Heart right ventricle (tissue), 16 donors: ENCODE measurements at regions not wholly inside any gene's neighbourhood (a gene's known extent, or its start where the extent isn't known, plus 50 kb on each side); places are given as distances from the start of the nearest gene placed in this dataset.
A peak's percentile ranks its signal among the peaks of the same experiment; 100 is the strongest.

Source experiments
- ATAC-seq, 8 donors: fragments of 200-7000 bp; cut with Tn5 transposase; one replicate each; pipeline ENCODE4 v1.9.1; 2020; ENCODE audit warnings: mild to moderate bottlenecking in 8 of 8, moderate library complexity in 8 of 8, moderate number of reproducible peaks in 1 of 8
- DNase-seq, 2 donors: peaks; one replicate each; pipeline ENCODE4 v3.0.0-alpha.2; 2020
- H3K27ac ChIP-seq, 10 donors: fragments of 200-600 bp; sonication (generic) in 2 of 10; one replicate each; pipeline versions ENCODE4 v1.5.0 to v1.8.0; 2020 to 2022; ENCODE audit warnings: mild to moderate bottlenecking in 3 of 10
- H3K27me3 ChIP-seq, 7 donors: fragments of 200-600 bp; one replicate each; pipeline ENCODE4 v1.8.0; 2021 to 2022; ENCODE audit warnings: mild to moderate bottlenecking in 2 of 7
- H3K36me3 ChIP-seq, 9 donors: fragments of 200-600 bp; sonication (generic) in 1 of 9; one replicate each; pipeline versions ENCODE4 v1.5.0 to v1.8.0; 2020 to 2022; ENCODE audit warnings: mild to moderate bottlenecking in 2 of 9
- H3K4me1 ChIP-seq, 9 donors: fragments of 200-600 bp; sonication (generic) in 1 of 9; one replicate each; pipeline versions ENCODE4 v1.5.0 to v1.8.0; 2020 to 2022; ENCODE audit warnings: mild to moderate bottlenecking in 4 of 9
- H3K4me3 ChIP-seq, 10 donors: fragments of 200-600 bp; sonication (generic) in 2 of 10; one replicate each; pipeline versions ENCODE4 v1.5.0 to v1.8.0; 2020 to 2022; ENCODE audit warnings: mild to moderate bottlenecking in 7 of 10, moderate library complexity in 2 of 10
- H3K9me3 ChIP-seq, 11 donors: fragments of 200-600 bp in 10 of 11; sonication (generic) in 2 of 11; one replicate each; pipeline versions ENCODE4 v1.5.0 to v1.8.0; 2013 to 2022; ENCODE audit warnings: mild to moderate bottlenecking in 2 of 11, control low read depth in 1 of 11, moderate library complexity in 1 of 11
- WGBS, 2 donors: extraction: QIAGEN DNeasy Blood & Tissue Kit; methylation state at CpG; one replicate each; pipeline ENCODE4 v1.1.7; 2013; ENCODE audit warnings: inconsistent platforms in 1 of 2; 5-methylcytosine and 5-hydroxymethylcytosine counted together
- intact Hi-C, 10 donors: fragments of 100-400 bp; cut with DNase I; formaldehyde crosslinking; loops; one replicate each; pipeline versions ENCODE4 v1.11.1 to v1.14.2; 2022
- TF ChIP-seq, protein P1 (sequence below), 9 donors: fragments of 200-600 bp; sonication (generic) in 2 of 9; IDR thresholded peaks; one replicate each; pipeline versions ENCODE4 v1.5.0 to v1.8.0; 2021 to 2022; ENCODE audit warnings: antibody characterized with exemption in 9 of 9, mild to moderate bottlenecking in 5 of 9, moderate library complexity in 1 of 9
- donor health status: Arrhythmogenic right ventricular cardiomyopathy.
- donor health status: ischemic (EF 13 %, LVEDD 7.1; RV severe dilation, severe dysfunction).
- donor health status: healthy with polysubstance abuse.
- donor health status: DM: no; HTN: yes; CAD: no.
- donor health status: DM: no; HTN: no; CAD: no.
- donor health status: ischemic (EF 25% LVEDD 6.9; RV normal size, moderate dysfunction).
- donor health status: ischemic (EF 25% LVEDD 5.7; RV mildly dilated, moderate dysfunction).
- donor health status: healthy.
- donor health status: DM: yes; HTN: yes; CAD: no.
- donor health status: Ischemic cardiomyopathy.
- donor health status: ischemic (EF 35%, LVEDD 5.7; RV mildly dilated, moderate dysfunction).
- donor health status: nonischemic (EF 11% LVEDD 7.7; RV severe dilation, severe dysfunction).
- donor health status: DM: yes; HTN: yes; CAD: no.
- donor health status: PGD.
- donor health status: ischemic (EF 29% LVEDD 5.4; RV normal size, mild dysfunction).
- donor health status: nonischemic (EF 23%, LVEDD 6.1; RV moderate dilation, normal function).

DNA sequence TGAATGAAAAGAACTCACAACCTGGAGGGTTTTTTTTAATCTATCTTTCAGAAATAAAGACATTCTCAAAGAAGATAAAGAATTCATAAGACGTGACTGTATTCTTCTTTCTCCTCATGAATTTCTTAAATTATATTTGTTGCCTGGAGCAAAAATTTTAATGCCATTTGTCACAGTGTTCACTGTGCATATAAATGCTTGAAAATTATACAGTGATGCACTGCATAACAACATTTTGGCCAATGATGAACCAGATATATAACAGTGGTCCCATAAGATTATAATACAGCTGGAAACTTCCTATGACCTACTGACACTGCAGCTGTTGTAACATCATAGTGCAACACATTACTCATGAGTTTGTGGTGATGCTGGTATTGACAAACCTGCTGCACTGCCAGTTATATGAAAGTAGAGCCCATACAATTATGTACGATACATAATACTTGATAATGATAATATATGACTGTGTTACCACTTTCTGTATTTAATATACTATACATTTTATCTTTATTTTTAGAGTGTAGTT lies 67.3 kb downstream of the P2RY1 start:
- TF ChIP-seq, protein P1, sequence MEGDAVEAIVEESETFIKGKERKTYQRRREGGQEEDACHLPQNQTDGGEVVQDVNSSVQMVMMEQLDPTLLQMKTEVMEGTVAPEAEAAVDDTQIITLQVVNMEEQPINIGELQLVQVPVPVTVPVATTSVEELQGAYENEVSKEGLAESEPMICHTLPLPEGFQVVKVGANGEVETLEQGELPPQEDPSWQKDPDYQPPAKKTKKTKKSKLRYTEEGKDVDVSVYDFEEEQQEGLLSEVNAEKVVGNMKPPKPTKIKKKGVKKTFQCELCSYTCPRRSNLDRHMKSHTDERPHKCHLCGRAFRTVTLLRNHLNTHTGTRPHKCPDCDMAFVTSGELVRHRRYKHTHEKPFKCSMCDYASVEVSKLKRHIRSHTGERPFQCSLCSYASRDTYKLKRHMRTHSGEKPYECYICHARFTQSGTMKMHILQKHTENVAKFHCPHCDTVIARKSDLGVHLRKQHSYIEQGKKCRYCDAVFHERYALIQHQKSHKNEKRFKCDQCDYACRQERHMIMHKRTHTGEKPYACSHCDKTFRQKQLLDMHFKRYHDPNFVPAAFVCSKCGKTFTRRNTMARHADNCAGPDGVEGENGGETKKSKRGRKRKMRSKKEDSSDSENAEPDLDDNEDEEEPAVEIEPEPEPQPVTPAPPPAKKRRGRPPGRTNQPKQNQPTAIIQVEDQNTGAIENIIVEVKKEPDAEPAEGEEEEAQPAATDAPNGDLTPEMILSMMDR (IDR thresholded peaks at IDR 0.05): no peak

DNA sequence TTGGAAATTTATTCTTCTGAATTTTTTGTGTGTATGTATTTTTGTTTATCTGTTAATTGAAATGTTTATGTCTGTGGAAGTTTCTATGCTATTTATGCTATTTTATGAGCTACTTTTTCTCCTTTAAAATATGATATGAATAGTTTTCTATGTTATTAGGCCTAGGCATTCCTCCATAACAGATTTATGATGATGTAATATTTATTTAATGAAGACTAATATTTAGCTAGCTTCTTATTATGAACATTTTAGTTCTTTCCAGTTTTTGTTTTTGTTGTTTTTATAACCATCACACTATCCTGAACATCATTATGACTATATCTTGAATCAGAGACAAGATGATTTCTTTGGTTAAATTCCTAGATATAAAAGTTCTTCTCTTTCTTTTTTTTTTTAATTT lies 70.7 kb downstream of the P2RY1 start:
- H3K9me3 ChIP-seq: peaks cover 0 to 6% (median 0%) of the 10 kb centered on the region in 11 donors

More for the DNA sequence above, 67.3 kb downstream of the P2RY1 start:
- WGBS, 2 donors: 90 to 91% methylated on average over 2 of the region's 2 CpGs
- Histone ChIP-seq H3K27me3 (no peaks in the 10 kb centered on the region), H3K4me3 (no peak overlapping the region), H3K4me1 (peaks cover 0 to 2% (median 0%) of the 10 kb centered on the region in 9 donors), H3K9me3 (peaks cover 0 to 1% (median 0%) of the 10 kb centered on the region in 11 donors), H3K27ac (no peak overlapping the region), H3K36me3 (no peaks in the 10 kb centered on the region)
- ATAC-seq (no peak), DNase-seq (no peak)
- intact Hi-C loops: no loop called here

DNA sequence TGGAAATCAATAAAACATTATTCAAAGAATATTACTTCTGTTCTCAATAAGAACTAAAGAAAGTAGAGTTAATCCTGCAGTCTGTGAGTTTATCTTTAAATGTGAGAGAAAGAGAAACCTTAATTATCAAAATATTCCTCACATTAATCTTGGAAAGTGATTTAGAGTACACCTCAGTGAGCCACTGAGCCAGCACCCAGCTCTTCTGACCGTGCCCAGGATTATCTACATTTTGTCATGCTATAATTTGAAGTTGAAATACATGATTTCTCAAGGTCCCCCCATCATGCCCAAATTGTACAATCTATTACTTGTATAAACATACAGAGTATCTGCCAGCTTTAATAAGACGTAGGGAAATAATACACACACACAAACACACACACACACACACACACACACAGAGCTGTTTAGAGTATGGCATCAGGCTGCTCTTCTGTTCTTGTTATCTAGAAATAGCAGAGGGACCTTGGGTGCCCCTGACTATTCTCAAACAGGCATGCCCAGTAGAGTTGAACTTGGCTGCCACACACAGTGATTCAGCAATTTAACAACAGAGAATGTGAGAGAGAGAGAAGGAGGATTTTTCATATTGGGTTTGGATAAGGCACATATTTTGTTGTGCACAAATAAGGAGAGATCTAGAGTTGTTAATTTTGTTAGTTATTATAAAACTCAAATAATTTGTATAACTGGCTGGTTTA lies 74.4 kb downstream of the P2RY1 start:
- Histone ChIP-seq H3K4me3 (no peak overlapping the region), H3K27ac (peak overlapping the region in 5 of 10 donors; percentile 16 to 40 (median 20)), H3K36me3 (no peaks in the 10 kb centered on the region), H3K4me1 (peaks cover 0 to 5% (median 0%) of the 10 kb centered on the region in 9 donors), H3K9me3 (peaks cover 0 to 6% (median 0%) of the 10 kb centered on the region in 11 donors), H3K27me3 (no peaks in the 10 kb centered on the region)
- TF ChIP-seq, protein P1 (IDR thresholded peaks at IDR 0.05): no peak
- ATAC-seq (peak; percentile 78 to 99 (median 94)), DNase-seq (peak in 1 of 2 donors; percentile 57)
- intact Hi-C loops: loop anchor here in 1 of 10 donors (2.0 kb wide), 1 partner anchor 75 kb away; the partner anchor contains the start of gene P2RY1
- 40 to 41% methylated on average over 2 of the region's 2 CpGs for WGBS, 2 donors

More for the DNA sequence above, 70.7 kb downstream of the P2RY1 start:
- ATAC-seq (no peak), DNase-seq (no peak)
- peaks cover 0 to 5% (median 0%) of the 10 kb centered on the region in 9 donors for H3K4me1 ChIP-seq
- TF ChIP-seq, protein P1 (IDR thresholded peaks at IDR 0.05): no peak
- H3K27ac ChIP-seq: no peak overlapping the region
- H3K4me3 ChIP-seq: no peak overlapping the region
- H3K27me3 ChIP-seq: no peaks in the 10 kb centered on the region
- H3K36me3 ChIP-seq: no peaks in the 10 kb centered on the region
- intact Hi-C loops: no loop called here

DNA sequence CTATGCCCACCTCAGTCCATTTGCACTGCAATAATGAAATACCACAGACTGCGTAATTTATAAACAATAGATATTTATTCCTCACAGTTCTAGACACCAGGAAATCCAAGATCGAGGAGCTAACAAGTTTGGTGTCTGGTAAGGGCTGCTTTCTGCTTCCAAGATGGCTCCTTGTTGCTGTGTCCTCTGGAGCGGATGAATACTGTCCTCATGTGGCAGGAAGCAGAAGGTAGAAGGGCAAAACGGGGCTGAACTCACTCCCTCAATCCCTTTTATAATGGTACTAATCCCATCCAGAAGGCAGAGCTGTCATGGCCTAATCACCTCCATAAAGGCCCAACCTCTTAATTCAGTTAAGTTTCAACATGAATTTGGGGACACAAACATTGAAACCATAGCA lies 75.3 kb downstream of the P2RY1 start:
- Histone ChIP-seq H3K9me3 (peaks cover 0 to 6% (median 0%) of the 10 kb centered on the region in 11 donors), H3K27me3 (no peaks in the 10 kb centered on the region), H3K27ac (peak overlapping the region in 5 of 10 donors; percentile 16 to 40 (median 20)), H3K4me3 (no peak overlapping the region), H3K4me1 (peaks cover 0 to 5% (median 0%) of the 10 kb centered on the region in 9 donors), H3K36me3 (no peaks in the 10 kb centered on the region)
- WGBS, 2 donors: 81 to 83% methylated on average over 4 of the region's 4 CpGs
- no peak for DNase-seq
- TF ChIP-seq, protein P1 (IDR thresholded peaks at IDR 0.05): peak in 2 of 9 donors; percentile 8 to 18
- ATAC-seq: peak in 5 of 8 donors; percentile 25 to 50 (median 48)
- intact Hi-C loops: no loop called here
